Body of pancreas (tissue), 4 donors: ENCODE measurements at regions not wholly inside any gene's neighbourhood (a gene's known extent, or its start where the extent isn't known, plus 50 kb on each side); places are given as distances from the start of the nearest gene placed in this dataset.

ENCODE experiments used
- CTCF ChIP-seq, 7 experiments: fragments of 450-650 bp in 4 of 7; fragments of 200-600 bp in 3 of 7; sonication (generic) in 3 of 7; IDR thresholded peaks; one replicate each; pipeline ENCODE4 v1.5.1; 2016 to 2019; ENCODE audit warnings: antibody characterized with exemption in 7 of 7
- POLR2A ChIP-seq, 3 donors: fragments of 450-650 bp; IDR thresholded peaks; one replicate each; pipeline ENCODE4 v1.6.1; 2016; ENCODE audit warnings: antibody characterized with exemption in 3 of 3, mild to moderate bottlenecking in 2 of 3

GRCh38 chr5:118228489-118228888 is 759.9 kb downstream of the DTWD2 start:
- no peak for TF ChIP-seq CTCF (IDR thresholded peaks at IDR 0.05)
- no peak for TF ChIP-seq POLR2A (IDR thresholded peaks at IDR 0.05)
